ENCODE measurements at regions not wholly inside any gene's neighbourhood (a gene's known extent, or its start where the extent isn't known, plus 50 kb on each side); places are given as distances from the start of the nearest gene placed in this dataset.

DNA sequence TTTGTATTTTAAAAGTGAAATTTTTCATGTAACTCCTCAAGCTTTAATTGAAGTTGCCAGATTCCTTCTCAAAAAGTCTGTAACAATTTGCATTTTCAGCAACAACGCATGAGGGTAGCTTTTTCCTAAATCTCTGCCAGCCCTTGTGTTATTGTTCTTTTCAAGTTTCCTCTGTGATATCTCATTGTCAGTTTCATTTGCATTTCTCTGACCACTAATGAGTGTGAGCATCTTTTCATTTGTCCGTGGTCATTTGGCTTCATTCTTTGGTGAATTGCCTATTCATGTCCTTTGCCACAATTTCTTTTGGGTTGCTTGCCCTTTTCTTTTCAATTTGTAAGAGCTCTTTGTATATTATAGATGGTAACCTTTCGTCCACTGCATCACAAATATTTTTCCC, 68.0 kb upstream of the NKD1 start:
- DNase-seq = no peak
- no peaks in the 10 kb centered on the region for H3K36me3 ChIP-seq
- no peaks in the 10 kb centered on the region for H3K27me3 ChIP-seq (ENCODE audit: insufficient read depth, low read depth, severe bottlenecking)
- H3K9me3 ChIP-seq (ENCODE audit: severe bottlenecking) = peaks cover 3% of the 10 kb centered on the region
- H3K27ac ChIP-seq = no peak overlapping the region
- H3K4me3 ChIP-seq (ENCODE audit: low read depth, low read length) = no peak overlapping the region
- TF ChIP-seq, protein P1, sequence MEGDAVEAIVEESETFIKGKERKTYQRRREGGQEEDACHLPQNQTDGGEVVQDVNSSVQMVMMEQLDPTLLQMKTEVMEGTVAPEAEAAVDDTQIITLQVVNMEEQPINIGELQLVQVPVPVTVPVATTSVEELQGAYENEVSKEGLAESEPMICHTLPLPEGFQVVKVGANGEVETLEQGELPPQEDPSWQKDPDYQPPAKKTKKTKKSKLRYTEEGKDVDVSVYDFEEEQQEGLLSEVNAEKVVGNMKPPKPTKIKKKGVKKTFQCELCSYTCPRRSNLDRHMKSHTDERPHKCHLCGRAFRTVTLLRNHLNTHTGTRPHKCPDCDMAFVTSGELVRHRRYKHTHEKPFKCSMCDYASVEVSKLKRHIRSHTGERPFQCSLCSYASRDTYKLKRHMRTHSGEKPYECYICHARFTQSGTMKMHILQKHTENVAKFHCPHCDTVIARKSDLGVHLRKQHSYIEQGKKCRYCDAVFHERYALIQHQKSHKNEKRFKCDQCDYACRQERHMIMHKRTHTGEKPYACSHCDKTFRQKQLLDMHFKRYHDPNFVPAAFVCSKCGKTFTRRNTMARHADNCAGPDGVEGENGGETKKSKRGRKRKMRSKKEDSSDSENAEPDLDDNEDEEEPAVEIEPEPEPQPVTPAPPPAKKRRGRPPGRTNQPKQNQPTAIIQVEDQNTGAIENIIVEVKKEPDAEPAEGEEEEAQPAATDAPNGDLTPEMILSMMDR (IDR thresholded peaks at IDR 0.05; ENCODE audit: low read depth, low read length) = no peak

DNA sequence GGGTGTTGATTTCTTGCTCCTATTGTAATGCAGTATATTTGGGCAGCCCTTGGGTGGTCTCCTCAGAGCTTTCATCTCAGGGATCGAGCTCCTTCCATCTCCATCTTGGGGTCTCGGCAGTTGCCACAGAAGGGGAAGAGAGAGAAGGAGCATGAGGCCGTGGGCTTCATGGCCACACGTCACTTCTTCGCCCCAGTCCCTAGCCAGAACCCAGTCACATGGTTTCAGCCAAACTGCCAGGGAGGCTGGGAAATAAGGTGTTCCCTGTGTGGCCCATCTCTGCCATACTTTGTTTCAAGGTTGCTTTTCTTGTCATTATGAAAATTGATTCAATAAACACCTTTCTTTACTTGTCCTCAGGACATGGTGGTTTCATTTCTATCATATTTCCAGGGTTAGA, 68.4 kb upstream of the NKD1 start:
- Histone ChIP-seq H3K4me3 (ENCODE audit: low read depth, low read length) (no peak overlapping the region), H3K27me3 (ENCODE audit: insufficient read depth, low read depth, severe bottlenecking) (no peaks in the 10 kb centered on the region), H3K36me3 (no peaks in the 10 kb centered on the region), H3K27ac (no peak overlapping the region), H3K9me3 (ENCODE audit: severe bottlenecking) (peaks cover 2% of the 10 kb centered on the region)
- TF ChIP-seq, protein P1 (IDR thresholded peaks at IDR 0.05; ENCODE audit: low read depth, low read length) = no peak
- no peak for DNase-seq

DNA sequence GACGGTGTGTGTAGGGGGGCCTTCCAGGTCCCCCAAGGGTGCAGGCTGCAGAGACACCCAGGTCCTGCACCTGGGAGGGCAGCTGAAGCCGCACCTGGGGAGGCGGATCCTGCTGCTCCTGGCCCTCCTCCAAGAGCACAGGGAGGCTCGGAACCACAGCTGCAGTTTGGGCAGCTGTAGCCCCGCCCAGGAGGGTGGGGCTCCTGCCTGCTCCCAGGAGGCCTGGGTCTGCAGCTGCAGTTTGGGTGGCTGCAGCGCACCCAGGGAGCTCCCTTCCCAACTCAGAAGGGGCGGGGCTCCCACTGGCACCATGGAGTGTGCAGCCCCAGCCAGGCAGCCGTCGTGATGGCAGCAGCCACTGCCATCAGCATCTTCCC, 69.4 kb upstream of the NKD1 start:
- H3K9me3 ChIP-seq (ENCODE audit: severe bottlenecking) = no peaks in the 10 kb centered on the region
- no peak overlapping the region for H3K27ac ChIP-seq
- DNase-seq = no peak
- TF ChIP-seq, protein P1 (IDR thresholded peaks at IDR 0.05; ENCODE audit: low read depth, low read length) = no peak
- H3K36me3 ChIP-seq = no peaks in the 10 kb centered on the region
- no peaks in the 10 kb centered on the region for H3K27me3 ChIP-seq (ENCODE audit: insufficient read depth, low read depth, severe bottlenecking)
- no peak overlapping the region for H3K4me3 ChIP-seq (ENCODE audit: low read depth, low read length)

DNA sequence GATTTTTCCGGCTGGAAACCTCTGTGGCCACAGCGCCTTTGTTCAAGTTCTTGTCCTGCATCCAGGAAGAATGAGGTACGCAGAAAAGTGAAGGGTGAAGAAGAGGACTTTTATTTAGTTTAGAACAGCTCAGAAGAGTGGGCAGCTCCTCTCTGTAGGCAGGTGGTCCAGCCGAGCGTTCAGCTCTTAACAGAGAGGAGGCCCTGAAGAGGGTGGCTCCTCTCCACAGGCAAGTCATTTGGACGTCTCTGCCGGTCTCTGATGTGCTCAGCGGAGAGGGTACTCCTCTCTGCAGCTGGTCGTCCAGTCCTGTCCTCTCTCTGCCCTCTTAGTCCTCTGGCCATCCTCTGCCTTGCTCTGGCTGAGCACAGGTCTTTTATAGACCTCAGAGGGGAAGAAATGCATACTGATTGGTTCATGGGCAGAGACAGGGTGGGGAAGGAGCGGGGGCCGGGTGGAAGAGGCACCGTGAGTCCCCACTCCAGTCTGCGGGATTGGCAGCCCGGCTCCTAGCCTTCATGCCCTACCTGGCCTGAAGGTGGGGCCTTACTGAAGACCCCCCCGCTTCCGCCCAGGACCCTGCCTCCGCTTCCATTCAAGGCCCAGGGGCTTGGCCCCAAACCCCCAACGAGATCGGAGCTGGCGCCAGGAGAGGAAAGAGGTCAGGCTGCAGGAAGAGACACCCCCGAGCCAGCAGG, 70.0 kb upstream of the NKD1 start:
- no peak for DNase-seq

DNA sequence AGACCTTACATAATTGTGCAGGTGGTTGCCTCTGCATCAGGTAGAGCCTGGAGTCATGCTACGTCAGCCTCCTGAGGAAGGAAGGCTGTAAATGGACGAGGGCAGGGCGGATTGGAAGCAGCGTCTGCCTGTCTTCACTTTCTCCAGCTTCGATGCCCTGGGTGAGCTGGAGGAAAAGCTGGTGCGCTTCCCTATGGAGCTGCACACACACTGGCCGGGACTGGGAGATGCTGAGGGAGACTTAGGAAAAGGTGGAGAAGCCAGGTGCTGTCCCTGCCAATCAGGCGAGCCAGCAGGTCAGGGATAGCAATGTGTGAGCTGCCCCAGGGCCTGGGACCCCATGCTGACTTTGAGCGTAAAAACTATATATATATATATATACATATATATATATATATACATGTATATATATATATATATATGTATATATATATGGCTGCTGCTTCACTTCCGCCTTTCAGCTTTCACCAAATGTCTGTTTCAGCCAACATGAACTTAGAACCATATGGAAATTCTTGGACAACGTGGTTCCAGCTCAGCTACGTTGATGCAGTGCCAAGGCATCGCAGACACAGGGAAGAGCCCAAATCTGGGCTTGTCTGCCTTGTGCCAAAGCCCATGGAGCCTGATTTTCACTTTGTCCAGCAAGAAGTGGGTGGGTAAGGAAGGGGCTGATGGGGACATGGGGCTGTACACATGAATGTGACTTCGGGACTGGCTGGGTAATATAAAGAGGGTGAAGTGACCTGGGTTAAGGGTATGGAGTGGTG, 71.5 kb upstream of the NKD1 start:
- H3K9me3 ChIP-seq (ENCODE audit: severe bottlenecking) = no peaks in the 10 kb centered on the region
- no peak overlapping the region for H3K27ac ChIP-seq
- no peaks in the 10 kb centered on the region for H3K36me3 ChIP-seq
- TF ChIP-seq, protein P1 (IDR thresholded peaks at IDR 0.05; ENCODE audit: low read depth, low read length) = no peak
- no peak for DNase-seq
- no peaks in the 10 kb centered on the region for H3K27me3 ChIP-seq (ENCODE audit: insufficient read depth, low read depth, severe bottlenecking)
- H3K4me3 ChIP-seq (ENCODE audit: low read depth, low read length) = no peak overlapping the region

More for the DNA sequence above, 70.0 kb upstream of the NKD1 start:
- Histone ChIP-seq H3K9me3 (ENCODE audit: severe bottlenecking) (no peaks in the 10 kb centered on the region), H3K36me3 (no peaks in the 10 kb centered on the region), H3K4me3 (ENCODE audit: low read depth, low read length) (no peak overlapping the region), H3K27me3 (ENCODE audit: insufficient read depth, low read depth, severe bottlenecking) (no peaks in the 10 kb centered on the region), H3K27ac (no peak overlapping the region)
- TF ChIP-seq, protein P1 (IDR thresholded peaks at IDR 0.05; ENCODE audit: low read depth, low read length) = no peak

Measured in WERI-Rb-1 (cell line).